ENCODE measurements at regions not wholly inside any gene's neighbourhood (a gene's known extent, or its start where the extent isn't known, plus 50 kb on each side); places are given as distances from the start of the nearest gene placed in this dataset.
A peak's percentile ranks its signal among the peaks of the same experiment; 100 is the strongest.
"Not testable (repeated sequence)": the region's sequence is repeated elsewhere in the genome, so short reads cannot be mapped to it uniquely, and the experiment has no call there.

DNA sequence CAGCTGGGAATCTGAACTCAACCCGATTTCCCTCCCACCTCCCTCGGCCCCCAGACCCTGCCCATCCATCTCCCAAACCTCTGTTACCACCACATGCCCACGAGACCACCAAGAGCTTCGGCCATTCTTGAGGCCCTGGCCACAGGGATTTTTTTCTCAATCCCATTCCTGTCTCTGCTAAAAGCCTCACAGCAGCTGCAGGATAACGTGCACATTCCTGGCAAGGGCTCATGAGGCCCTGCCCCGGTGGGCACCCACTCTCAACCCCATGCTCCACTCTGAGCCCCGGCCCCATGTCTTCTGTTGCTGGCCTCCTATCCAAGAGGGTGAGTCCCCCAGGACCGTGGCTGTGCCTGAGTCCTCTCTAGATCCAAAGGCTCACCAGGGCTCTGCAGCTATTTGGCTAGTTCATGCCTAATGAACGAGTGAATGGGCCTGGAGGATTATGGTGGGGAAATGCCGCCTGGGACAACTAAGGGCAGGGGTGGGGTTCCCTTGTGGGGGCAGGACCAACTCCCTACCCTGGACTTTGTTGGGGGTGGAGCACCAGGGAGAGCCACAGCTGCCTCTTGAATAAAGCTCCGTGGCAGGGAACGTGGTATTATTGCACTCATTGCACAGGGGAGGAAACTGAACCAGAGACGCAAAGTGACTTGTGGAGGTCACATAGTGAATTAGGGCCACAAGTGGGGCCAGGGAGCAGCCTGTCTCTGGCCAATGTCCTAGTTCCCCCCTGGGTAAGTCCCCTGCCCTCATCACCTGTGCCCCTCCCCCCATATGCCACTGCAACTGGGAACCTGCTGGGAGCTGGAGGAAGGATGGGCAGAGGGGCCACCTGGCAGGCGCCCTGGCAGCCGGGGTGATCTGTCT, 113.8 kb upstream of the SMURF2 start:
- no peak overlapping the region for H3K4me3 ChIP-seq (ENCODE audit: low read length)
- DNase-seq (ENCODE audit: low read depth, low spot score): no peak

DNA sequence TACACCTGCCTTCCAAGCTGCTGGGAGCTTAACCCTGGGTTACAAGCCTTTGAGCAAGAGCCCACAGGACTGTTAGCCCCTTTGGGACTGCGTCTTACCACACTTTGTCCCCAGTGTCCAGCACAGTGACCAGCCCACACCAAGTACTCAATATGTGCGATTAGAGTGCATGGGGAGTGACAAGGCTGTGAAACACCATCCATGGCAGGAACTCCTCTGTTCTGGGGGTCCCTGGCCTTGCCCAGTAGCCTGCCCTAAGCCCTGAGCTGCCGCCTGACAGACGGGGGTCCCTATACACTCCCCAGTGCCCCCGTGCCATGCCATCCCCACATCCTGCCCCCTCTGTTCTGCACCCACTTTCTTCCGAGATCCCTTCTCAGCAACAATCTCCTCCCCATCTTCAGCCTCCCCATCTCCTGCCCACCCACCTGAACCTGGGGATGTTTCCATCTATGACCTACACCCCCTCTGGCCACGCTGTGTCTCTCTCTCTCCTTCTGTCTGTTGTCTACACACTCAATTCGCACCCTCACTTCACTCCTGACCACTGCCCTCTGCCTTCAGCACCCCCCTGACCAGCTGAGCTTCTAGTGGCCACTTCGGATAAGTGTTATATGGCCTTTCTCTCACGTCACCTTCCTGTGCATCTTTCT, 112.9 kb upstream of the SMURF2 start:
- no peak overlapping the region for H3K4me3 ChIP-seq (ENCODE audit: low read length)
- no peak for DNase-seq (ENCODE audit: low read depth, low spot score)

GRCh38 chr17:64773836-64774761, 112.0 kb upstream of the SMURF2 start:
- H3K4me3 ChIP-seq (ENCODE audit: low read length): no peak overlapping the region
- DNase-seq (ENCODE audit: low read depth, low spot score): no peak

GRCh38 chr17:64773386-64773835, 111.3 kb upstream of the SMURF2 start:
- H3K4me3 ChIP-seq (ENCODE audit: low read length): no peak overlapping the region
- DNase-seq (ENCODE audit: low read depth, low spot score): no peak

GRCh38 chr17:64772845-64773299, 110.8 kb upstream of the SMURF2 start:
- H3K4me3 ChIP-seq (ENCODE audit: low read length): no peak overlapping the region
- DNase-seq (ENCODE audit: low read depth, low spot score): no peak

- no peak for DNase-seq (ENCODE audit: low read depth, low spot score)
- no peak overlapping the region for H3K4me3 ChIP-seq (ENCODE audit: low read length)
Measured at GRCh38 chr17:64771980-64772844, 110.1 kb upstream of the SMURF2 start.

- H3K4me3 ChIP-seq (ENCODE audit: low read length): no peak overlapping the region
- DNase-seq (ENCODE audit: low read depth, low spot score): no peak
Measured at GRCh38 chr17:64769712-64770111, 107.6 kb upstream of the SMURF2 start.

GRCh38 chr17:64767269-64767997, 105.3 kb upstream of the SMURF2 start:
- DNase-seq (ENCODE audit: low read depth, low spot score): no peak
- H3K4me3 ChIP-seq (ENCODE audit: low read length): no peak overlapping the region

GRCh38 chr17:64765191-64765889, 103.2 kb upstream of the SMURF2 start:
- no peak for DNase-seq (ENCODE audit: low read depth, low spot score)
- no peak overlapping the region for H3K4me3 ChIP-seq (ENCODE audit: low read length)

DNA sequence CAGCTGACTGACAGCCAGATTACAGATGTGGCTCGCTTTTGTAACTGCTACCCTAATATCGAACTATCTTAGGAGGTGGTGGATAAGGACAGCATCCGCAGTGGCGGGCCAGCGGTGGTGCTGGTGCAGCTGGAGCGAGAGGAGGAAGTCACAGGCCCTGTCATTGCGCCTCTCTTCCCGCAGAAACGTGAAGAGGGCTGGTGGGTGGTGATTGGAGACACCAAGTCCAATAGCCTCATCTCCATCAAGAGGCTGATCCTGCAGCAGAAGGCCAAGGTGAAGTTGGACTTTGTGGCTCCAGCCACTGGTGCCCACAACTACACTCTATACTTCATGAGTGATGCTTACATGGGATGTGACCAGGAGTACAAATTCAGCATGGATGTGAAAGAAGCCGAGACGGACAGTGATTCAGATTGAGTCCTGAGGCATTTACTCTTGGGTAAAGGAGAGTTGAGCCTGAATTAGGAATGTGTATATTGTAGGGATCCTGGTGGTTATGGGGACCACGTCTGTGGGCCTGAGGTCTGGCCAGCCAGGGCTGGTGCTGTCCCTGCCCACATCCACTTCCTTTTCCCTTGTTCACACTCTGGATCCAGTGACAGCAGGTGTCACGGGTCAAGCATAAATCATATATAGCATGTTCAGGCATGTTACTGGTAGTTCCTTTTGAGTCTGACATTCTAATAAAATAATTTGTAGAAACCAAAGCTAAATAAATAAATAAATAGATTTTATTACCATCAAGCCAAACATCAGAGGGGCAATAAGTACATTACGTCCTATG, 89.0 kb upstream of the SMURF2 start:
- no peak overlapping the region for H3K4me3 ChIP-seq (ENCODE audit: low read length)
- no peak for DNase-seq (ENCODE audit: low read depth, low spot score)

GRCh38 chr17:64750478-64750877, 88.4 kb upstream of the SMURF2 start:
- no peak for DNase-seq (ENCODE audit: low read depth, low spot score)
- no peak overlapping the region for H3K4me3 ChIP-seq (ENCODE audit: low read length)

- DNase-seq (ENCODE audit: low read depth, low spot score): no peak
- no peak overlapping the region for H3K4me3 ChIP-seq (ENCODE audit: low read length)
Measured at GRCh38 chr17:64749306-64749705, 87.2 kb upstream of the SMURF2 start.

- H3K4me3 ChIP-seq (ENCODE audit: low read length): no peak overlapping the region
- DNase-seq (ENCODE audit: low read depth, low spot score): no peak
Measured at GRCh38 chr17:64747938-64748540, 85.9 kb upstream of the SMURF2 start.

GRCh38 chr17:64742326-64742725, 80.2 kb upstream of the SMURF2 start:
- DNase-seq (ENCODE audit: low read depth, low spot score): no peak

DNA sequence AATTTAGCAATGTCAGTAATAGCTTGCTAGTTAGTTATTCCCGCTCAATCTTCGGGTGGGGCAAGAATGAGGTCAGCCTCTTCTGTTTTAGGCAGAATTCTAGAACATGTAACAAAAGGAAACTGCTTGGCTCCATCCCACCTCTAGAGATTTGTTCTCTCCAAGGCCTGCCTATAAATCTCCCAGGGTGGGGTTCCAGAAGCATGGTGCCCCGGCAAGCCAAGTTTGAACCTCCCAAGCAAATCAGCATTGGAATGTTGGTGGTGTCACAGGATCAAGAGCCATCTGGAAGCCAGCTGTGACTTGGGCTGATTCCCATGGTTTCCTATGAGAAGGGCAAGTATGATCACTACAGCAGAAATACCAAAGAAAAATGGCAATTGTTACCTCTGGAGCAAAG, 79.8 kb upstream of the SMURF2 start:
- DNase-seq (ENCODE audit: low read depth, low spot score); H3K4me3 ChIP-seq (ENCODE audit: low read length): not testable (repeated sequence)

More at GRCh38 chr17:64742326-64742725, 80.2 kb upstream of the SMURF2 start:
- H3K4me3 ChIP-seq (ENCODE audit: low read length): no peak overlapping the region

GRCh38 chr17:64741038-64741641, 79.0 kb upstream of the SMURF2 start:
- DNase-seq (ENCODE audit: low read depth, low spot score): peak; percentile 21
- no peak overlapping the region for H3K4me3 ChIP-seq (ENCODE audit: low read length)
